ENCODE measurements at regions not wholly inside any gene's neighbourhood (a gene's known extent, or its start where the extent isn't known, plus 50 kb on each side); places are given as distances from the start of the nearest gene placed in this dataset.
A peak's percentile ranks its signal among the peaks of the same experiment; 100 is the strongest.

DNA sequence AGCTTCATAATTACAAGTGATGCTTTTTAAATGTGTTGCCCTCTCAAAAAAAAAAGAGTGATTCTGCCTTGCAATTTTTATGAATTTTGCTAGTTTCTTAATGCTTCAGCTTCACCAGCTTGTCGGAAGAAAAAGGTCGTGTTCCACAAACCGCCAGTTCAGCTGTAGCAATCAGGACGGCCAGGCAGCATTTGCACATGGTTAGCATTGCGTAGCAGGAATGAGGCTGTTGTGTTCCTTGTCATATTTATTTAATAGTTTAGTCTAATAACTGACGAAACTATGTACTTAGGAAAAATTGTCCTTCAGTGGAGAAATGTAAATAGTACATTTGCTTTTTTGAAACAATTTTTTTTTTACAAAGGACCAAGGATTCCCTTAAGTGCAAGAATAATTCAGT, 64.9 kb upstream of the SELENOK start:
- no peak overlapping the region for H3K18ac ChIP-seq (ENCODE audit: low read length)
- no peak overlapping the region for H4K5ac ChIP-seq (ENCODE audit: low read length)
- no peak overlapping the region for H3K27ac ChIP-seq (ENCODE audit: low read depth, low read length)
- no peak overlapping the region for H4K8ac ChIP-seq (ENCODE audit: low read depth, low read length)
- no peak overlapping the region for H3K56ac ChIP-seq (ENCODE audit: low read length)
- no peaks in the 10 kb centered on the region for H3K79me1 ChIP-seq (ENCODE audit: low read length)
- H3K23ac ChIP-seq (ENCODE audit: low read length): no peak overlapping the region
- no peak overlapping the region for H3K4ac ChIP-seq (ENCODE audit: low read depth, low read length)
- H3K4me1 ChIP-seq (ENCODE audit: control insufficient read depth, low read depth, low read length): no peaks in the 10 kb centered on the region
- H3K79me2 ChIP-seq (ENCODE audit: control insufficient read depth, insufficient read depth, low read length): no peaks in the 10 kb centered on the region
- no CpG with 5 or more reads among the region's 6 CpGs for WGBS (ENCODE audit: extremely low coverage, insufficient coverage, low lambda C conversion rate)
- no peak overlapping the region for H2BK120ac ChIP-seq (ENCODE audit: low read depth, low read length)
- H2AK5ac ChIP-seq (ENCODE audit: low read length): no peak overlapping the region
- no peak overlapping the region for H3K4me2 ChIP-seq (ENCODE audit: low read length)
- no peak overlapping the region for H3K4me3 ChIP-seq (ENCODE audit: low read length)
- DNase-seq: no peak
- no peaks in the 10 kb centered on the region for H3K27me3 ChIP-seq (ENCODE audit: insufficient read depth, low read length, poor library complexity)
- no peak overlapping the region for H3K9ac ChIP-seq (ENCODE audit: low read length)
- no peak overlapping the region for H2BK5ac ChIP-seq (ENCODE audit: low read length)
- H2BK15ac ChIP-seq (replicated peaks; ENCODE audit: low read depth): no peak overlapping the region
- no peaks in the 10 kb centered on the region for H3K36me3 ChIP-seq (ENCODE audit: control insufficient read depth, insufficient read depth, low read length)

DNA sequence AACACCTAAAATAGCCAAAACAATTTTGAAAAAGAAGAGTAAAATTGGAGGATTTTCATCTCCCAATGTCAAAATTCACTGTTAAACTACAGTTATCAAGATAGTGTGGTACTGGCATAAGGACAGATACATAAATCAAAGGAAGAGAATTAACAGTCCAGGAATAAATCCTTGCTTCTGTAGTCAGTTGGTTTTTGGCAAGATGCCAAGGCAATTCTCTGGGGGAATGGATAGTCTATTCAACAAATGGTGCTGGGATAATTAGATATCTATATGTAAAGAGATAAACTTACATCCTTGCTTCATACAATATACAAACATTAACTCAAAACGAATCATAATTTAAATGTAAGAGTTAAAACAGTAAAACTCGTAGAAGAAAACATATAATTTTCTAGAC, 57.9 kb upstream of the SELENOK start:
- Histone ChIP-seq H2BK120ac (ENCODE audit: low read depth, low read length) (no peak overlapping the region), H3K4me1 (ENCODE audit: control insufficient read depth, low read depth, low read length) (no peaks in the 10 kb centered on the region), H3K4ac (ENCODE audit: low read depth, low read length) (no peak overlapping the region), H3K27ac (ENCODE audit: low read depth, low read length) (no peak overlapping the region), H2BK5ac (ENCODE audit: low read length) (no peak overlapping the region), H3K4me3 (ENCODE audit: low read length) (no peak overlapping the region), H3K18ac (ENCODE audit: low read length) (no peak overlapping the region), H3K36me3 (ENCODE audit: control insufficient read depth, insufficient read depth, low read length) (no peaks in the 10 kb centered on the region), H3K4me2 (ENCODE audit: low read length) (no peak overlapping the region), H4K5ac (ENCODE audit: low read length) (no peak overlapping the region), H2AK5ac (ENCODE audit: low read length) (no peak overlapping the region), H3K79me1 (ENCODE audit: low read length) (no peaks in the 10 kb centered on the region), H3K27me3 (ENCODE audit: insufficient read depth, low read length, poor library complexity) (no peaks in the 10 kb centered on the region), H4K8ac (ENCODE audit: low read depth, low read length) (no peak overlapping the region), H3K79me2 (ENCODE audit: control insufficient read depth, insufficient read depth, low read length) (no peaks in the 10 kb centered on the region), H3K56ac (ENCODE audit: low read length) (no peak overlapping the region), H3K9ac (ENCODE audit: low read length) (no peak overlapping the region), H2BK15ac (replicated peaks; ENCODE audit: low read depth) (no peak overlapping the region), H3K23ac (ENCODE audit: low read length) (no peak overlapping the region)
- 100% methylated on average over 2 of the region's 2 CpGs for WGBS (ENCODE audit: extremely low coverage, insufficient coverage, low lambda C conversion rate)
- no peak for DNase-seq

DNA sequence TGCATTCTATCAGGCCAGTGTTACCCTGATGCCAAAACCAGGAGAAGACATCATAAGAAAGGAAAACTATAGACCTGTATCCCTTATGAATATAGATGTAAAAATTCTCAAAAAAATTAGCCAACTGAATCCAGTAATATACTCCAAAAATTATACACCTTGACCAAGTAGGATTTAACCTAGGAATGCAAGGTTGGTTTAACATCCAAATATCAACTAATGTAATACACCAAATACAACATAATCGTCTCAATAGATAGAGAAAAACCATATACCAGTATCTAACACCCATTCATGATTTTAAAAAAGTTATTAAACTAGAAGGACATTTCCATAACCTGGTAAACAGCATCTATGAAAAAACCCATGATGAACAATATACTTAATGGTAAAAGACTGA, 56.5 kb upstream of the SELENOK start:
- no peaks in the 10 kb centered on the region for H3K79me1 ChIP-seq (ENCODE audit: low read length)
- H4K8ac ChIP-seq (ENCODE audit: low read depth, low read length): no peak overlapping the region
- H3K79me2 ChIP-seq (ENCODE audit: control insufficient read depth, insufficient read depth, low read length): no peaks in the 10 kb centered on the region
- H2BK5ac ChIP-seq (ENCODE audit: low read length): no peak overlapping the region
- no peak overlapping the region for H3K4me3 ChIP-seq (ENCODE audit: low read length)
- H2AK5ac ChIP-seq (ENCODE audit: low read length): no peak overlapping the region
- no peak overlapping the region for H3K18ac ChIP-seq (ENCODE audit: low read length)
- DNase-seq: no peak
- H3K56ac ChIP-seq (ENCODE audit: low read length): no peak overlapping the region
- H2BK120ac ChIP-seq (ENCODE audit: low read depth, low read length): no peak overlapping the region
- H3K23ac ChIP-seq (ENCODE audit: low read length): no peak overlapping the region
- no peaks in the 10 kb centered on the region for H3K4me1 ChIP-seq (ENCODE audit: control insufficient read depth, low read depth, low read length)
- H3K9ac ChIP-seq (ENCODE audit: low read length): no peak overlapping the region
- H3K4ac ChIP-seq (ENCODE audit: low read depth, low read length): no peak overlapping the region
- H2BK15ac ChIP-seq (replicated peaks; ENCODE audit: low read depth): no peak overlapping the region
- no peaks in the 10 kb centered on the region for H3K36me3 ChIP-seq (ENCODE audit: control insufficient read depth, insufficient read depth, low read length)
- 100% methylated on average over 1 of the region's 1 CpG for WGBS (ENCODE audit: extremely low coverage, insufficient coverage, low lambda C conversion rate)
- no peak overlapping the region for H4K5ac ChIP-seq (ENCODE audit: low read length)
- no peak overlapping the region for H3K4me2 ChIP-seq (ENCODE audit: low read length)
- no peaks in the 10 kb centered on the region for H3K27me3 ChIP-seq (ENCODE audit: insufficient read depth, low read length, poor library complexity)
- no peak overlapping the region for H3K27ac ChIP-seq (ENCODE audit: low read depth, low read length)

DNA sequence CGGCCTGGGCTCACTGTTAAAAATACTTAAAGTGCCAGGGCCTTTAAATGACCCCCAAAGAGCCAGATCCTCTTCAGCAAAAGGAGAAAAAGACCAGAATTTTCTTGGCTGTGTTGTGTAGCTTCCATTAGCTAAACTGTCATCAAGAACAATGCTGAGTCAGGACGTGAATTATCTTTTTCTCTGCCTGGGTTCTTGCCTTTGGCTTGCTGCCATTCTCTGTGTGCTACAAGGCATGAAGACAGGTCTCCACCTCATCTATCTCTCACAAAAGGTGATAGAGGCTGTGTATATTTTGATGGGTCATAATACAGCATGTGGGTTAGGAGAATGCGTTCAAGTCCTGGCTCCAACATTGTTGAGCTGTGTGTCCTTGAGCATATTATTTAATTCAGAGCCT, 52.4 kb upstream of the SELENOK start:
- Histone ChIP-seq H3K79me2 (ENCODE audit: control insufficient read depth, insufficient read depth, low read length) (no peaks in the 10 kb centered on the region), H4K8ac (ENCODE audit: low read depth, low read length) (no peak overlapping the region), H2BK15ac (replicated peaks; ENCODE audit: low read depth) (no peak overlapping the region), H3K4me1 (ENCODE audit: control insufficient read depth, low read depth, low read length) (no peaks in the 10 kb centered on the region), H3K56ac (ENCODE audit: low read length) (no peak overlapping the region), H3K9ac (ENCODE audit: low read length) (no peak overlapping the region), H3K27me3 (ENCODE audit: insufficient read depth, low read length, poor library complexity) (no peaks in the 10 kb centered on the region), H3K23ac (ENCODE audit: low read length) (no peak overlapping the region), H4K5ac (ENCODE audit: low read length) (no peak overlapping the region), H3K4ac (ENCODE audit: low read depth, low read length) (no peak overlapping the region), H3K4me3 (ENCODE audit: low read length) (no peak overlapping the region), H3K4me2 (ENCODE audit: low read length) (no peak overlapping the region), H3K18ac (ENCODE audit: low read length) (no peak overlapping the region), H3K79me1 (ENCODE audit: low read length) (no peaks in the 10 kb centered on the region), H2BK5ac (ENCODE audit: low read length) (no peak overlapping the region), H3K36me3 (ENCODE audit: control insufficient read depth, insufficient read depth, low read length) (no peaks in the 10 kb centered on the region), H2AK5ac (ENCODE audit: low read length) (no peak overlapping the region), H2BK120ac (ENCODE audit: low read depth, low read length) (no peak overlapping the region), H3K27ac (ENCODE audit: low read depth, low read length) (no peak overlapping the region)
- DNase-seq: no peak
- WGBS (ENCODE audit: extremely low coverage, insufficient coverage, low lambda C conversion rate): no CpG with 5 or more reads among the region's 3 CpGs

DNA sequence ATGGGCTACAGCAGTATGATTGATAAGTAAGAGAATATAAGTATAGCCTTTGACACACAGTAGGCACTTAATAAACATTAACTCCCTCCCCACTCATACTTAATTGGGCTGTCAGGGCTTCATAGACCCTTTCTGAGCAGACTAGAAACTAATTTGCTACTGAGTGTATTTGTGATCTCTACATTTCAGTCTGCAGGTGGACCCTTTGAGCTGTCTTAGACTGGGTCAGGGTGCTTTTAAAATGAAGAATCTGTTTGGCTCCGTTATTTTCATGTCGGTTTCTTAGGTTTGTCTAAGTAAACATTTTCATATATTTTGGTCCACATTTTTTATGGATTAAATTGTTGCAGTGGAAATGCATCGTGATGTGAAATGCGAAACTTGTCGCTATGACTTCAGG, 50.3 kb upstream of the SELENOK start:
- H3K9ac ChIP-seq (ENCODE audit: low read length): no peak overlapping the region
- no peak overlapping the region for H2BK15ac ChIP-seq (replicated peaks; ENCODE audit: low read depth)
- H3K4me2 ChIP-seq (ENCODE audit: low read length): no peak overlapping the region
- peak; percentile 19 for DNase-seq
- no peak overlapping the region for H3K23ac ChIP-seq (ENCODE audit: low read length)
- H2BK5ac ChIP-seq (ENCODE audit: low read length): no peak overlapping the region
- no peak overlapping the region for H4K8ac ChIP-seq (ENCODE audit: low read depth, low read length)
- H3K18ac ChIP-seq (ENCODE audit: low read length): no peak overlapping the region
- no peak overlapping the region for H3K4ac ChIP-seq (ENCODE audit: low read depth, low read length)
- H2AK5ac ChIP-seq (ENCODE audit: low read length): no peak overlapping the region
- H3K4me3 ChIP-seq (ENCODE audit: low read length): no peak overlapping the region
- H3K79me2 ChIP-seq (ENCODE audit: control insufficient read depth, insufficient read depth, low read length): no peaks in the 10 kb centered on the region
- WGBS (ENCODE audit: extremely low coverage, insufficient coverage, low lambda C conversion rate): no CpG with 5 or more reads among the region's 5 CpGs
- H3K27me3 ChIP-seq (ENCODE audit: insufficient read depth, low read length, poor library complexity): no peaks in the 10 kb centered on the region
- no peaks in the 10 kb centered on the region for H3K79me1 ChIP-seq (ENCODE audit: low read length)
- no peak overlapping the region for H3K27ac ChIP-seq (ENCODE audit: low read depth, low read length)
- H3K36me3 ChIP-seq (ENCODE audit: control insufficient read depth, insufficient read depth, low read length): no peaks in the 10 kb centered on the region
- no peak overlapping the region for H2BK120ac ChIP-seq (ENCODE audit: low read depth, low read length)
- H3K56ac ChIP-seq (ENCODE audit: low read length): no peak overlapping the region
- no peak overlapping the region for H4K5ac ChIP-seq (ENCODE audit: low read length)
- H3K4me1 ChIP-seq (ENCODE audit: control insufficient read depth, low read depth, low read length): no peaks in the 10 kb centered on the region

Data from mesendoderm (in vitro differentiated cells).